IPS-NIHi11 (cell line): ENCODE measurements at regions not wholly inside any gene's neighbourhood (a gene's known extent, or its start where the extent isn't known, plus 50 kb on each side); places are given as distances from the start of the nearest gene placed in this dataset.
"Not testable (repeated sequence)": the region's sequence is repeated elsewhere in the genome, so short reads cannot be mapped to it uniquely, and the experiment has no call there.

Experiments
- DNase-seq: peaks from one replicate; pipeline ENCODE4 v3.0.0; 2012; ENCODE audit warnings: mixed read lengths, low spot score

- DNase-seq = no peak
Observed at GRCh38 chr2:194289712-194290346, 1367.2 kb upstream of the SLC39A10 start.

GRCh38 chr2:194276667-194277066 lies 1380.4 kb upstream of the SLC39A10 start:
- not testable (repeated sequence) for DNase-seq

GRCh38 chr2:194271293-194271961 lies 1385.6 kb upstream of the SLC39A10 start:
- no peak for DNase-seq

GRCh38 chr2:194270648-194271047 lies 1386.4 kb upstream of the SLC39A10 start:
- DNase-seq = no peak

GRCh38 chr2:194264586-194264985 lies 1392.4 kb upstream of the SLC39A10 start:
- DNase-seq = no peak

GRCh38 chr2:194260185-194260584 lies 1396.8 kb upstream of the SLC39A10 start:
- no peak for DNase-seq

GRCh38 chr2:194257095-194257494 lies 1399.9 kb upstream of the SLC39A10 start:
- DNase-seq = no peak

- DNase-seq = no peak
Observed at GRCh38 chr2:194253528-194254259, 1403.3 kb upstream of the SLC39A10 start.

GRCh38 chr2:194252127-194252526 lies 1404.9 kb upstream of the SLC39A10 start:
- DNase-seq = no peak

GRCh38 chr2:194232600-194232999 lies 1424.4 kb upstream of the SLC39A10 start:
- no peak for DNase-seq

- DNase-seq = peak; percentile 4
Observed at GRCh38 chr2:194223218-194223617, 1433.8 kb upstream of the SLC39A10 start.

- no peak for DNase-seq
Observed at GRCh38 chr2:194214192-194214591, 1442.8 kb upstream of the SLC39A10 start.

- no peak for DNase-seq
Observed at GRCh38 chr2:194205568-194206227, 1451.3 kb upstream of the SLC39A10 start.

- no peak for DNase-seq
Observed at GRCh38 chr2:194203898-194204297, 1453.1 kb upstream of the SLC39A10 start.

- DNase-seq = no peak
Observed at GRCh38 chr2:194182888-194183287, 1474.1 kb upstream of the SLC39A10 start.

- DNase-seq = no peak
Observed at GRCh38 chr2:194176134-194176533, 1480.9 kb upstream of the SLC39A10 start.

- peak; percentile 7 for DNase-seq
Observed at GRCh38 chr2:194166818-194167217, 1490.2 kb upstream of the SLC39A10 start.

- no peak for DNase-seq
Observed at GRCh38 chr2:194155431-194155830, 1501.6 kb upstream of the SLC39A10 start.

GRCh38 chr2:194151231-194151630 lies 1505.8 kb upstream of the SLC39A10 start:
- DNase-seq = no peak

GRCh38 chr2:194135463-194135862 lies 1521.6 kb upstream of the SLC39A10 start:
- DNase-seq = no peak

GRCh38 chr2:194128810-194129209 lies 1528.2 kb upstream of the SLC39A10 start:
- no peak for DNase-seq

GRCh38 chr2:194126418-194126817 lies 1530.6 kb upstream of the SLC39A10 start:
- DNase-seq = no peak

- no peak for DNase-seq
Observed at GRCh38 chr2:194116861-194117260, 1540.2 kb upstream of the SLC39A10 start.
